VCaP (cell line): ENCODE measurements at regions not wholly inside any gene's neighbourhood (a gene's known extent, or its start where the extent isn't known, plus 50 kb on each side); places are given as distances from the start of the nearest gene placed in this dataset.

Source experiments
- H3K27ac ChIP-seq: fragments of 450-650 bp; 2 replicates; pipeline ENCODE4 v1.5.1; 2017
- CTCF ChIP-seq: fragments of 450-650 bp; conservative IDR thresholded peaks from 2 replicates; pipeline ENCODE4 v1.5.1; 2017; ENCODE audit warnings: mild to moderate bottlenecking, moderate library complexity

DNA sequence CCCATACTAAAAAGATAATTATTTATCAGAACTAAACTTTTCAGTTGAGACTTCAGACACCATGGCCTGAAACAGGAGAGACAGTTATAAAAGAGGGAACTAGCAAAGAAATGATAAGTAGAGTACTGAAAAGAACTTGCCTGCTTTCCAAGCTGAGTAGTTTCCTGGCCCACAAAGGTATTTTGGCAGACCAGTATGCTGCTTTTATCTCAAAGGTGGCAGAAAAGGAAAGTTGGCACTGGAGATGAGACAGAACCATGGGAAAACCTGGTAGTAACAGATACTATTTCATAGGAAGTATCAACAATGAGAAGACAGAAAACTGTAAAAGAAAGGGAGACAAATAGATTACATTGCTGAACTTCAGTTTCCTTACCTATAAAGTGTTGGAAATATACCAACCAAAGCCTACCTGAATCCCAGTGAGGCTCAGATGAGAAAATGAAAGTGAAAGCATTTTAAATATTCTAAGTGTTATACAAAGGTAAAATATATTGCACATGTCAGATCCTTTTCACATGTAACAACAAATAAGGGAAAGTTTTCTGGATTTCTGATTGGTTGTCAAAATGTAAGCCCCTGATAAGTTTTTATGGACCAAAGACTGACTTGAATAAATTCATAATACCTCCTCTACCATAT is 155.3 kb upstream of the FSCB start:
- no peak overlapping the region for H3K27ac ChIP-seq
- no peak for TF ChIP-seq CTCF

DNA sequence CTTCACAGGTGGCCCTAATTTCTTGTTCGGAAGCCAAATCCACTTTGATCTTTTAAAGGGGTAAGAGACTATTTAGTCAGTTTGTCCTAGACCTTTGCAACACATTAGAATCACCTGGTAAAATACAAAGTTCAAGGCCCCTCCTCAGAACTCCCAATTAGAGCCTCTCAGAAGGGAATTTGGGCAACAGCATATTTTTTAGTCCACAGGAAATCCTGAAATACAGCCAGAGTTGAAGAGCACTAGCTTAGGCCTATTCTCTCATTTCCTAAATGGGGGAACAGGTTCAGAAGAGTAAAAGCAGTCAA is 151.3 kb upstream of the FSCB start:
- no peak for TF ChIP-seq CTCF
- H3K27ac ChIP-seq: no peak overlapping the region

GRCh38 chr14:44657696-44658388 is 150.8 kb upstream of the FSCB start:
- no peak overlapping the region for H3K27ac ChIP-seq
- peak; percentile 82 for TF ChIP-seq CTCF

- TF ChIP-seq CTCF: no peak
- H3K27ac ChIP-seq: no peak overlapping the region
Observed at GRCh38 chr14:44657203-44657602, 150.1 kb upstream of the FSCB start.

- no peak for TF ChIP-seq CTCF
- no peak overlapping the region for H3K27ac ChIP-seq
Observed at GRCh38 chr14:44654591-44654990, 147.5 kb upstream of the FSCB start.

DNA sequence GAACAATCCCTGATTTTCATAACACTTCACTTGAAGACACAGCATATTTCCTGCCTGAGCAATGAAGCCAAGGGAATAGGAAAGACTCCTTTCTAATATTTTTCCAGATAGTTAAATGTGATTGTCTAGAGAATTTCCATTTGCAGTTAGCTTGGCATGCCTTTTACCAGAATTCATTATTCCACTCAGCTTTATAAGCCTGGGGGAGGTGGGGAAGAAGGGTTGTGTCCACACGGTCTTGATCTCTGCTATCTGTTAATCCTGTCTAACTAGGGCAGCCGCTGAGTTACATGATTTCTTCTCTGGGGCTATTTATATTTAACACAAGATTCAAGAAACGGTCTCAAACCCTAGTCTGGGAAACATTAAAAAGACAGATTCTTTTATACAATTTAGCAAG is 146.6 kb upstream of the FSCB start:
- no peak overlapping the region for H3K27ac ChIP-seq
- TF ChIP-seq CTCF: no peak

DNA sequence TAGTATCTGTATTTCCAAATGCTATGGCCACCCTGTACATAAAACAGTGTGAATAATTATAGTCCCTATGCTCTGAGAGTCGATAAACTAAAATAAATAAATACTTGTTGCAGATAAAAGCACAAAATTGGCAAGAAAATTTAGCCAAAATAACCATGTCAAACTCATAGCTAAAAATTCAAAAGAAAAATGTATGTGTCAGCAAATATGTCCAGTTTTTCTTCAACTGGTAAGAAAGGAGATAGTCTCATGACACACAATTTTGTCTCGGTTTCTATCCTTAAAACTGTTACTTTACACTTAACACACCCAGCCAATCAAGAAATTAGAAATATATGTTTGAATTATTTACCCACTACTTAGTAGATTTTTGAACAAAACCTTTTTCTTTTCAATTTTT is 145.6 kb upstream of the FSCB start:
- no peak overlapping the region for H3K27ac ChIP-seq

More for the DNA sequence above, 145.6 kb upstream of the FSCB start:
- TF ChIP-seq CTCF: no peak
